ENCODE measurements at regions not wholly inside any gene's neighbourhood (a gene's known extent, or its start where the extent isn't known, plus 50 kb on each side); places are given as distances from the start of the nearest gene placed in this dataset.
"Not testable (repeated sequence)": the region's sequence is repeated elsewhere in the genome, so short reads cannot be mapped to it uniquely, and the experiment has no call there.

- not testable (repeated sequence) for DNase-seq
Measured at GRCh38 chr20:30585244-30585796, 672.1 kb upstream of the DEFB115 start.

DNA sequence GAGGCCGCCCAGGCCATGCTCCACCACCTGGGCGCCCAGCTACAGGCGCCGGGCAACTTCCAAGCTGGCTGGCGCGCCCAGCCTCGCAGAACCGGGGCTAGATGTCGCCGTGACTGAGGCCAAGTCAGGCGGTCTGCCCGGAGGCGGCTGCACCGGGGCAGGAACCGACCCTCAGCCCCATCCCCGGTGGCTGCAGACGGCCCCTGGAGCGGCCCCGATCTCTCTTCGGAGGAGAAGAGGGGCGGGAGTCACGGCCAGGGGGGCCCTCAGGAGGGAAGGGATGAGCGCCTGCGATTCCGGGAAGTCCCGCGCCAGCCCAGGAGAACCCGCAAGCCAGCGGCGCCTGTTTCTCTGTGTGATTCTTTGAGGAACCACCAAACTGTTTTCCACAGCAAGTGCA, 671.3 kb upstream of the DEFB115 start:
- not testable (repeated sequence) for DNase-seq

DNA sequence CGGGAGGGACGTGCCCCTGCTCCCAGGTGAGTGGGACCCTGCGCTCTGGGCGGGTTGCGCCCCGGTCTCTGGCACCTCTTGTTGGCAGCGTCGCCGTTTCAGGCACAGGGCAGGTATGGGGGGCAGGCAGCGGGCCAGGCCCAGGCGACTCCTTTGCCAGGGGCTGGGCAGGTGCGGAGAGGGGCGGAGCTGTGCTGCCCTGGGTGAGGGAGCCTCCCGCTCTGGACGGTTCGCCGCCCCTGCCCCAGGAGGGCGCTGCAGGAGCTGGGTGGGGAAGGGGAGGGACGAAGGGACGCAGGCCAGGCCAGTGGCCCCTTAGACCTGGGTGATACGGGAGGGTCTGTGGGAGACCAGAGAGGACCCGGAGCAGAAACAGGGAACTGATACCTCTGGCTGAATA, 663.9 kb upstream of the DEFB115 start:
- DNase-seq = no peak

- no peak for DNase-seq
Measured at GRCh38 chr20:30594112-30594511, 663.4 kb upstream of the DEFB115 start.

GRCh38 chr20:30595698-30596097, 661.8 kb upstream of the DEFB115 start:
- no peak for DNase-seq

DNA sequence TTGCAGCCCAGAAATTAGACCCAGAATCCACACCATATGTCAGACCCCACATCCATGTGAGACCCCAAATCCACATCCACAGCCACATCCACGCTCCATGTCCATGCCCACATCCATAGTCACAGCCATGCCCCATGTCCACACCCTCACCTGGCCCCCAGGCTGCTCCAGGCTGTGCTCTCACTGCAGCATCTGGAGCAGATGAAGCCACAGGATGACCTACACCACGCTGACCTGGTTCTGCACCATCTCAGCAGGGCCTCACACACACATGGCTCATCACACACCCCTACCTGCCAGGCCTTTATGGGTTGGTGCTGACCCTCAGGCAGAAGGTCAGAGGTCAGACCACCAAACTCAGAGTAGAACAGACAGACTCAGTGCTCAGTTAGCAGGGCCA, 660.0 kb upstream of the DEFB115 start:
- DNase-seq = not testable (repeated sequence)

DNA sequence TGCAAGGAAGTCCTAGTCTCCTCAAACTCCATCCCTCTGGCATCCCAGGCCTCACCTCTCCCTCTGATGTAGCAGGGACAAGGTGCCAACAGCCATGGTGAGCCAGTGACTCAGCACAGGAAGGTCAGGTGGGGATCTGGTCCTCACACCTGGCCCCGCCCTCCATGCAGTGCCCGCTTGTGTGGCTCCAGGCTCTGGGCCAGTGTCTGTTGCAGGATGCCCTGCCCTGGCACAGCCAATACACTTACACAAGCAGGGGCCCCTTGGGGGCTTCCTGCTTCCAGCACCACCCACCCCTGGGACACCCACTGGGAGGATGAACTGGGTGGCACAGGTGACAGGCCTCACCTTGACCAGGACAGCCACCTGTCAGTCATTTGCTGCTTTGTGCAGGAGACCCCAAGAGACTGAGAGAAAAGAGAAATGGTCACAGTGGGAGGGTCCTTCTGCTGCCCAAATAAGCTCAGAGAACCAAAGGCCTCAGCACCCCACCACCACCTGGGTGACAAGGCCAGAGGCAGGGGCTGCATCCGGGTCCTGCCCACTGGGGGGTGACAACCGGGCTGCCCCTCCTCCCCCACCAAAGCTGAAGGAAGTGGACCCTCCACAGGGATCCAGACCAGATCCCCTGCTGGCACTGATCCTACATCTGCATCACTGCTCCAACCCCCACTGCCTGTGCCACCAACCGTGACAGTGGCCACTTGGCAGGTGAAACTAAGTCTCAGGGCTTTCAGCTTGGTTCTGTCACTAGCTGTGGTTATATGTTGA, 658.8 kb upstream of the DEFB115 start:
- DNase-seq = no peak

DNA sequence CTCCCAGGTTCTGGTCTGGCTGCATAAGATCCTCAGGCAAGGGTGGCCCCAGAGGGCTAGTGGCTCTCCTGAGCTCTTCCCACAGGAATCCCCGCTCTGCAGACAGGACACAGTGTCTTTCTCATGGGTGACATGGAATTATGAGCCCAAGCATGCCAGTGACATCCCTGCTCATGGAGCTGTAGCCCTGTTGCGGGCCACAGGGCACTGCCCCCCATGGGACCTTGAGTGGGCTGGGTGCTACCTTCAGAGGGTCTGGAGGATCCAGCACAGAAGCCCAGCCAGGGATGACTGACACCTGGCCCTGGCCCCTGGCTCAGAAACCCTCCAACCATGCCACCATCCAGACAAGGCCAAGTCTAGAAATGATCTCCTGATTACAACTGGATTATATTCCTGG, 657.5 kb upstream of the DEFB115 start:
- DNase-seq = no peak

GRCh38 chr20:30601974-30602373, 655.5 kb upstream of the DEFB115 start:
- DNase-seq = no peak

GRCh38 chr20:30602424-30602823, 655.0 kb upstream of the DEFB115 start:
- no peak for DNase-seq

DNA sequence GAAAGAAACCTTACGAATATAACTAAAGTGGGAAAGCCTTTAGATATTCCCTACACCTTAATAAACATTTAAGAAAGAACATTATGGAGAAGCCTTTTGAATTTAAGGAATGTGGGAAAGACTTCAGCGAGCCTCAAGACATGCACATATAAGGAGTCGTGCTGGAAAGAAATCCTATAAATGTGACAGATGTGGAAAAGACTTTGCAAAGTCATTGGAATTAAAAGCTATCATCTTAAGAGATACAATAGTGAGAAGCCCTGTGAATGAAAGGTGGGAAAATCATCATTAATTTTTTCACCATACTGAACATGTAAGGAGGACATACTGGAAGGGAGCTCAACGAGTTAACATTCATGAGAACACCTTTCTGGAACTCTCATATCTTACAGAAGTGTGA, 650.5 kb upstream of the DEFB115 start:
- DNase-seq = no peak

DNA sequence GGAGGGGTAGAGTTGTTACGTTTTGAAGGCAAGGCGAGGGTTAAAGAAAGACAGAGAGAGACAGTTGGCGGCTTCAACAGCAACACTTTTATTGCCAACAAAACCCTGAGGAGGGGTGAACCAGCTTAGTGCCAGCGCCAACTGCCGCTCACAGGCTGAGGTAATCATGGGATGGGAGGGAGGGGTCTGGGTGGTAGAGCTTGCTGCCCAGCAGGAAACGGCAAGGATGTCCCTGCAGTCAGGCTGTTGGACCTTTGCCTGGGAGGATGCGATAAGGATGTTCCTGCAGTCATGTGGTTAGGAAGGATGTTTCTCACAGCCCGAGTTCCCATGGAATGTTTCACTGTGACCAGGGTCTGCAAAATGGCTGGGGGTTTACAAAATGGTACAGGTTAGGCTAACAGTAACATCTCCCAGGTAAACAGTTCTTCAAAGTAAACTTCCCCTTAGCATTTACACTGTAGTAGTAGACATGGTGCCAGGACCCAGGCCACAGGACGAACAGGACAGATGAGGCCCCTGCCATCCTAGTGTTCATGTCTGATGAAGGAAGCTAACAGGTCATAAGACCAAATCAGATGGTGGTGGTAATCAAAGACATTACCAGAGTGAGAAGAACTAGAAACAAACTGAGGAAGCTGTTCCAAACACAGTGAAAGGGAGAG, 647.3 kb upstream of the DEFB115 start:
- no peak for DNase-seq

GRCh38 chr20:30610751-30611150, 646.7 kb upstream of the DEFB115 start:
- no peak for DNase-seq

DNA sequence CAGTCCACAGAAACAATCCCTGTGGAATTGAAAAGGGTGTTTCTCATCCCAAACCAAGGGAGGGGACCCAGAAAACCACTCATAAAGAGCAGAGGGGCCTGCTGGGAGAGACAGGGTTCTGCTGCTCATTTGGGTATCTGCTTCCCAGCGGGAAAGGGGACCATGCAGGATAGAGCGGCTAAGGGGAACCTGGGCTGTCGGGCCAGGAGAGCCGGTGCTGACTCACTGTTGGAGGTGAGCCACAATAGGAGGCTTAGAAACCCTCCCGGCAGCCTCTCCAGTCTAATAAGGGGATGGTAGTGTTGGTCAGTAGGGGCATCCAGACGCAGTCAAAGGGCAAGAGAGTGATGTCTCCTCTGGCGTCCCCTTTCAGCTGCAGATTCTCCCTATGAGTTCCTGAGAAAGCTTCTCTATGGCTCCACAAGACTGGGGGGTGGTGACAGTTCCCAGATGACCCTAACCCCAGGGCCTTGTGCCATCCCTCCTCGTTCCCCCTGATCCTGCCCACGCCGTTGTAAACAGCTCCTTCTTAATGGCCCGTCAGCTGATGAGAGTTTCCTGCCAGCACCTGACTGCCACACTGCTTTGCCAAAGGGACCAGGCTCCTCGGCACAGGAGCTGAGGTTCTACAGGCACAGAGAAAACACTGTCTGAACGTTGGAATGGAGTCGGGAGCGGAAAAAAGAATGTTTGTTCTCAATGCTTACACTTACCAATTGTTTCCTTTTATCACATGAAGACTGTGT, 646.1 kb upstream of the DEFB115 start:
- DNase-seq = no peak

GRCh38 chr20:30612344-30612743, 645.1 kb upstream of the DEFB115 start:
- no peak for DNase-seq

- not testable (repeated sequence) for DNase-seq
Measured at GRCh38 chr20:30621346-30621745, 636.1 kb upstream of the DEFB115 start.

GRCh38 chr20:30624310-30624709, 633.2 kb upstream of the DEFB115 start:
- not testable (repeated sequence) for DNase-seq

- not testable (repeated sequence) for DNase-seq
Measured at GRCh38 chr20:30629376-30629775, 628.1 kb upstream of the DEFB115 start.

DNA sequence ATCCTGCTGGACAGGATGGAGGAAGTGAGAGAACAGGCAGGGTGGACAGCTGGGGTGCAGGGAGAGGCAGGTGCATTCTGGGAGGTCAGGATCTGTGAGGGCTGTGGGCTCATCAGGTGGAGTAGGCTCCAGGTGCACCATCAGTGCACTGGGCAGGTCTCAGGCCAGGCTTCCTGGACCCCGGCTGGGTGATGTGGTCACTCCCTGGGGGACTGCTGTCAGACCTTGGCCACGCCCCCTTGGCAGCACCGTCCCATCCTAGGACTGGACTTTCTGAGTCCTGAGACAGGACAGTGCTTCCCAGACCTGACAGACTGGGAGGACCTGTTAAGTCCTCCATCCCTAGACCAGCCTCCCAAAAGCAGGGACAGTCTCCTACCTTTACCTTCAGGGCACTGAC, 626.7 kb upstream of the DEFB115 start:
- no peak for DNase-seq

DNA sequence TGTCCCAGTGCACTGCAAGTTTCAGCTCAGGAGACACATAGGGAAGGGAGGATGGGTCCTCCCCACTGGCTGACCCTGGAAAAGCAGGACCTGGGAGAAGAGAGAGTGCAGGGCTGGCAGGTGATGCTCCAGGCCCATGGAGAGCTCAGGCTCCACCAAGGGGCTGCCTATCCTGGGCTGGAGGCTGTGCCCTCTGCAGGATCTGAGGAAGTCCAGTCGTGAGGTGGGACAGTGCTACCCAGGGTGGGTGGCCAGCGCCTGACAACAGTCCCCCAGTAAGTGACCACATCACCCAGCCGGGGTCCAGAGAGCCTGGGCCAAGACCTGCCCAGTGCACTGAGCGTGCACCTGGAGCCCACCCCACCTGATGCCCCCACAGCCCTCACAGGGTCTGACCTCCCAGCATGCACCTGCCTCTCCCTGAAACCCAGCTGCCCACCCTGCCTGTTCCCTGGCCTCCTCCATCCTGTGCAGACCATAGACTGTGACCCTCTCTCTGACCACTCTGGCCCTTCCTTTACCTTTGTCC, 626.1 kb upstream of the DEFB115 start:
- not testable (repeated sequence) for DNase-seq

GRCh38 chr20:30632773-30633172, 624.7 kb upstream of the DEFB115 start:
- DNase-seq = not testable (repeated sequence)

- not testable (repeated sequence) for DNase-seq
Measured at GRCh38 chr20:30641522-30641921, 615.9 kb upstream of the DEFB115 start.

Data from muscle of arm (tissue), 1 donor.